ENCODE measurements at regions not wholly inside any gene's neighbourhood (a gene's known extent, or its start where the extent isn't known, plus 50 kb on each side); places are given as distances from the start of the nearest gene placed in this dataset.

DNA sequence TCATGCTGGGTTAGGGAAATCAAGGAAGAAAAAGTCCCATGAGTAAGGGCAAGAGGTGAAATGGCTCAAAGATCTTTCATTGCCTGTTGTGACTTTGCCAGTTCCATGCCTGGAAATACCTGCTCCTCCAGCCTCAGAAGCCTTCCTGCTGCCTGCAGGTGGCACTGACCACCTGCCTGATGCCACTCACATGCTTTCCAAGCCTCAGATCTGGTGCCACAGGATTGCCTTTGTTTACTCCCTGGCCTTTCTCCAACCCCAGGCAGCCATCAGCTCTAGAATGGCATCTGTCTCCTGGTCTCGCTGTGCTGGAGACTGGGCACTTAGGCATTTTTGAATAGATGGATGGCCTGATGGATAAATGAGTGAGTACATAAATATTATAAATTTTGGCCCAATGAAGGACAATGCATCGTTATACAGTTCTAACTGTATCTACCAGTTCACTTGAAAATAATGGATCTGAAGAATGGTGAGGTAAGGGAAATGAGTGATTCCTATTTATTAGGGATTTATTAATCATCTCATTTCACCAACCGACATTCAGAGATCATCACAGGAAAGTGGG lies 657.2 kb downstream of the INHBA start:
- no peak for TF ChIP-seq POLR2A (IDR thresholded peaks at IDR 0.05)
- TF ChIP-seq POLR2AphosphoS5 (IDR thresholded peaks at IDR 0.05): peak; percentile 78
- TF ChIP-seq, protein P1, sequence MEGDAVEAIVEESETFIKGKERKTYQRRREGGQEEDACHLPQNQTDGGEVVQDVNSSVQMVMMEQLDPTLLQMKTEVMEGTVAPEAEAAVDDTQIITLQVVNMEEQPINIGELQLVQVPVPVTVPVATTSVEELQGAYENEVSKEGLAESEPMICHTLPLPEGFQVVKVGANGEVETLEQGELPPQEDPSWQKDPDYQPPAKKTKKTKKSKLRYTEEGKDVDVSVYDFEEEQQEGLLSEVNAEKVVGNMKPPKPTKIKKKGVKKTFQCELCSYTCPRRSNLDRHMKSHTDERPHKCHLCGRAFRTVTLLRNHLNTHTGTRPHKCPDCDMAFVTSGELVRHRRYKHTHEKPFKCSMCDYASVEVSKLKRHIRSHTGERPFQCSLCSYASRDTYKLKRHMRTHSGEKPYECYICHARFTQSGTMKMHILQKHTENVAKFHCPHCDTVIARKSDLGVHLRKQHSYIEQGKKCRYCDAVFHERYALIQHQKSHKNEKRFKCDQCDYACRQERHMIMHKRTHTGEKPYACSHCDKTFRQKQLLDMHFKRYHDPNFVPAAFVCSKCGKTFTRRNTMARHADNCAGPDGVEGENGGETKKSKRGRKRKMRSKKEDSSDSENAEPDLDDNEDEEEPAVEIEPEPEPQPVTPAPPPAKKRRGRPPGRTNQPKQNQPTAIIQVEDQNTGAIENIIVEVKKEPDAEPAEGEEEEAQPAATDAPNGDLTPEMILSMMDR (IDR thresholded peaks at IDR 0.05): peak in 3 of 4 experiments; percentile 74 to 78 (median 76)
